MM.1S (cell line): ENCODE measurements at regions not wholly inside any gene's neighbourhood (a gene's known extent, or its start where the extent isn't known, plus 50 kb on each side); places are given as distances from the start of the nearest gene placed in this dataset.

Experiments used
- DNase-seq: peaks from one replicate; pipeline ENCODE4 v3.0.0-alpha.2; 2015
- H2AFZ ChIP-seq: fragments of 300-600 bp; sonication (generic); 2 replicates; pipeline ENCODE4 v1.6.0; 2016; ENCODE audit warnings: antibody characterized with exemption, low read length
- H3F3A ChIP-seq: fragments of 300-600 bp; sonication (generic); 2 replicates; pipeline ENCODE4 v1.6.1; 2016; ENCODE audit warnings: mild to moderate bottlenecking, antibody characterized with exemption, low read length, moderate library complexity, mixed read lengths; ENCODE audit not compliant: insufficient read depth
- H3K27ac ChIP-seq: fragments of 300-600 bp; sonication (generic); 2 replicates; pipeline ENCODE4 v1.5.1; 2016; ENCODE audit warnings: mild to moderate bottlenecking, low read length
- H3K27me3 ChIP-seq: fragments of 300-600 bp; sonication (generic); replicated peaks from 2 replicates; pipeline ENCODE4 v1.6.0; 2016; ENCODE audit warnings: low read length; ENCODE audit not compliant: insufficient read depth
- H3K36me3 ChIP-seq: fragments of 300-600 bp; sonication (generic); replicated peaks from 2 replicates; pipeline ENCODE4 v1.6.1; 2016; ENCODE audit warnings: mild to moderate bottlenecking, low read length, mixed read lengths; ENCODE audit not compliant: insufficient read depth
- H3K4me1 ChIP-seq: fragments of 300-600 bp; sonication (generic); 2 replicates; pipeline ENCODE4 v1.6.1; 2016; ENCODE audit warnings: low read length, mixed read lengths
- H3K4me2 ChIP-seq: fragments of 300-600 bp; sonication (generic); 2 replicates; pipeline ENCODE4 v1.6.0; 2016; ENCODE audit warnings: low read depth, low read length
- H3K4me3 ChIP-seq: fragments of 300-600 bp; sonication (generic); 2 replicates; pipeline ENCODE4 v1.5.1; 2016; ENCODE audit warnings: low read length, mixed read lengths
- H3K79me2 ChIP-seq: fragments of 300-600 bp; sonication (generic); 2 replicates; pipeline ENCODE4 v1.6.1; 2016; ENCODE audit warnings: mixed run types, low read length, mixed read lengths
- H3K9ac ChIP-seq: fragments of 300-600 bp; sonication (generic); 2 replicates; pipeline ENCODE4 v1.6.1; 2016; ENCODE audit warnings: low read length, mixed read lengths
- H3K9me2 ChIP-seq: fragments of 300-600 bp; sonication (generic); replicated peaks from 2 replicates; pipeline ENCODE4 v1.6.1; 2016; ENCODE audit warnings: mild to moderate bottlenecking, low read length, mixed read lengths; ENCODE audit not compliant: insufficient read depth
- H3K9me3 ChIP-seq: fragments of 300-600 bp; sonication (generic); replicated peaks from 2 replicates; pipeline ENCODE4 v1.6.1; 2016; ENCODE audit warnings: mild to moderate bottlenecking, low read length, mixed read lengths; ENCODE audit not compliant: insufficient read depth
- H4K20me1 ChIP-seq: fragments of 300-600 bp; sonication (generic); 2 replicates; pipeline ENCODE4 v1.6.1; 2016; ENCODE audit warnings: mild to moderate bottlenecking, low read length, moderate library complexity, mixed read lengths; ENCODE audit not compliant: insufficient read depth
- EZH2 ChIP-seq: fragments of 300-600 bp; sonication (generic); optimal IDR thresholded peaks from 2 replicates; pipeline ENCODE3; 2017; ENCODE audit warnings: low read depth, mild to moderate bottlenecking, antibody characterized with exemption, low read length, mixed read lengths
- EZH2phosphoT487 ChIP-seq: fragments of 300-600 bp; sonication (generic); IDR thresholded peaks from 2 replicates; pipeline ENCODE4 v1.6.1; 2018; ENCODE audit warnings: antibody characterized with exemption, low read length
- TF ChIP-seq, protein P1 (sequence below): fragments of 300-600 bp; sonication (generic); IDR thresholded peaks from 2 replicates; pipeline ENCODE4 v1.5.1; 2016; ENCODE audit warnings: antibody characterized with exemption, low read length, mixed read lengths

DNA sequence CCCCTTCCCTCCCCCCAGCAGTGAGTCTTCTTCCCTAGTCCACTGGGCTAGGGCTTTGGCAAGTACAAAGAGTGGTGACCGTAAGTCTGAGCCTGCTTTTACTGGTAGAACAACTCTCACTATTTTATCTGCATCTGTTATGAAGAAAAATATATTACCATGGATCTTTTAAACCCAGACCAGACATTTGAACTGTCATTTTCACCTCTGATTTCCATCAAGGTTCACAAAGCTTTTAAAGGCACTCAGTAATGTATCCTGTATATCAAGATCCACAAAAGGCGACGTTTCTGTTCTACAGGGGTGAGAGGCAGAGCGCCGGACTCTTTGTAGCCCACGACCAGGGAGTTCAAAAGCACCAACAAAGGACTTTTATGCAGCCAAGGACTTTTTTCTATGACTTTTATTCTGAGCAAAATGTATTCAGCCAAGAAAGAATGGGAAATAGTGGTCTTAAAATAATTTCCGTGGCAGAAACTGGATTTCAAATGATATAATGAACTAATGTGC, 388.3 kb downstream of the ANXA1 start:
- TF ChIP-seq EZH2phosphoT487 (no peak), EZH2 (no peak)
- TF ChIP-seq, protein P1, sequence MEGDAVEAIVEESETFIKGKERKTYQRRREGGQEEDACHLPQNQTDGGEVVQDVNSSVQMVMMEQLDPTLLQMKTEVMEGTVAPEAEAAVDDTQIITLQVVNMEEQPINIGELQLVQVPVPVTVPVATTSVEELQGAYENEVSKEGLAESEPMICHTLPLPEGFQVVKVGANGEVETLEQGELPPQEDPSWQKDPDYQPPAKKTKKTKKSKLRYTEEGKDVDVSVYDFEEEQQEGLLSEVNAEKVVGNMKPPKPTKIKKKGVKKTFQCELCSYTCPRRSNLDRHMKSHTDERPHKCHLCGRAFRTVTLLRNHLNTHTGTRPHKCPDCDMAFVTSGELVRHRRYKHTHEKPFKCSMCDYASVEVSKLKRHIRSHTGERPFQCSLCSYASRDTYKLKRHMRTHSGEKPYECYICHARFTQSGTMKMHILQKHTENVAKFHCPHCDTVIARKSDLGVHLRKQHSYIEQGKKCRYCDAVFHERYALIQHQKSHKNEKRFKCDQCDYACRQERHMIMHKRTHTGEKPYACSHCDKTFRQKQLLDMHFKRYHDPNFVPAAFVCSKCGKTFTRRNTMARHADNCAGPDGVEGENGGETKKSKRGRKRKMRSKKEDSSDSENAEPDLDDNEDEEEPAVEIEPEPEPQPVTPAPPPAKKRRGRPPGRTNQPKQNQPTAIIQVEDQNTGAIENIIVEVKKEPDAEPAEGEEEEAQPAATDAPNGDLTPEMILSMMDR = no peak
- Histone ChIP-seq H3K4me2 (no peak overlapping the region), H2AFZ (no peak overlapping the region), H3K9me2 (no peaks in the 10 kb centered on the region), H3K36me3 (no peaks in the 10 kb centered on the region), H4K20me1 (no peaks in the 10 kb centered on the region), H3F3A (no peaks in the 10 kb centered on the region), H3K4me3 (no peak overlapping the region), H3K79me2 (no peaks in the 10 kb centered on the region), H3K9me3 (no peaks in the 10 kb centered on the region), H3K4me1 (no peaks in the 10 kb centered on the region), H3K27ac (no peak overlapping the region), H3K27me3 (no peaks in the 10 kb centered on the region), H3K9ac (no peak overlapping the region)
- DNase-seq = no peak

DNA sequence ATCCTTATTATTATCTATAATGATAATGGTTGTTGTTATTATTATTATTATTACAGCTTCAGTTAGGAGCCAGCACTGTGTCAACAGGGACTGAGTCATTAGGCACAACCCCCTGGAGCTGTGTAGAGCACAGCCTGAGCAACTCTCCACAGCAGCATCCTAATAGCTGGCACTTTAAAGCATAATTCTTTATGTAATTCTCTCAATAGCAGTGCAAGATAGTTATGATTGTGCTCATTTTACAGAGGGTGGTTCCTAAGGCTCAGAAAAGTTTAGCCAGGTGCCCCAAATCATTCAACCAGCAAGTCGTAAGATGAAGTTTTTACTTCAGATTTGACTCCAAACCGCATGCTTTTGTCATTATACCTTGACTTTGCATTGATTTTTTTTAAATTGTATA, 390.3 kb downstream of the ANXA1 start:
- Histone ChIP-seq H3K9me3 (no peaks in the 10 kb centered on the region), H3K4me3 (no peak overlapping the region), H3K9ac (no peak overlapping the region), H3F3A (no peaks in the 10 kb centered on the region), H3K27ac (no peak overlapping the region), H3K36me3 (no peaks in the 10 kb centered on the region), H3K27me3 (no peaks in the 10 kb centered on the region), H3K79me2 (no peaks in the 10 kb centered on the region), H4K20me1 (no peaks in the 10 kb centered on the region), H2AFZ (no peak overlapping the region), H3K4me1 (no peaks in the 10 kb centered on the region), H3K9me2 (no peaks in the 10 kb centered on the region), H3K4me2 (no peak overlapping the region)
- TF ChIP-seq EZH2phosphoT487 = no peak
- TF ChIP-seq EZH2 = no peak
- TF ChIP-seq, protein P1 = no peak
- no peak for DNase-seq

DNA sequence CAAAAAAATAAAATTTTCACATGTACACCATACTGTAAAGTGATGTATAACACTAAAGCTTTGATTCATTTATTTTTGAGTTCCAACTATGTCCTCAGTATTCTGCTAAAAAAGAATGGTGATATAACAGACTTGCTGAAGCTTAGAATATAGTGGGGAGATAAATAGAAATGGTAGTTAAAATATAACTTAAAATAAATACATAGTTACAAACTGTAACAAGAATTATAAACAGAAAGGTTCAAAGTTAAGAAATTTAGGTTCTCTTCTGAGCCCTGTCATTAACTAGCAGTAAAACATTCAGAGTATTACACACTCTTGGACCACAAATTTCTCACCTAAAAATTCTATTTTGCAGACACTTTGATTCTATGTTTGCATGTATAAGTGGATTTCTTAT, 392.1 kb downstream of the ANXA1 start:
- DNase-seq = no peak
- H3K9me2 ChIP-seq = no peaks in the 10 kb centered on the region
- H2AFZ ChIP-seq = no peak overlapping the region
- H3K9me3 ChIP-seq = no peaks in the 10 kb centered on the region
- H4K20me1 ChIP-seq = no peaks in the 10 kb centered on the region
- no peaks in the 10 kb centered on the region for H3K27me3 ChIP-seq
- no peak overlapping the region for H3K27ac ChIP-seq
- TF ChIP-seq, protein P1 = no peak
- TF ChIP-seq EZH2 (no peak), EZH2phosphoT487 (no peak)
- H3K36me3 ChIP-seq = no peaks in the 10 kb centered on the region
- H3F3A ChIP-seq = no peaks in the 10 kb centered on the region
- H3K4me1 ChIP-seq = no peaks in the 10 kb centered on the region
- H3K79me2 ChIP-seq = no peaks in the 10 kb centered on the region
- H3K4me2 ChIP-seq = no peak overlapping the region
- H3K9ac ChIP-seq = no peak overlapping the region
- no peak overlapping the region for H3K4me3 ChIP-seq
